Left lung (tissue), 4 donors: ENCODE measurements at regions not wholly inside any gene's neighbourhood (a gene's known extent, or its start where the extent isn't known, plus 50 kb on each side); places are given as distances from the start of the nearest gene placed in this dataset.

Experiments used
- ATAC-seq: fragments of 200-7000 bp; cut with Tn5 transposase; one replicate; pipeline ENCODE4 v1.9.1; 2020; ENCODE audit warnings: moderate library complexity
- DNase-seq, 4 donors: peaks; one replicate each; pipeline ENCODE4 v3.0.0-alpha.2; 2013 to 2020
- H3K27ac ChIP-seq, 2 donors: fragments of 200-600 bp; sonication (generic) in 1 of 2; one replicate each; pipeline versions ENCODE4 v1.5.0 to v1.8.0; 2020 to 2021
- H3K27me3 ChIP-seq, 2 donors: fragments of 200-600 bp; sonication (generic) in 1 of 2; one replicate each; pipeline versions ENCODE4 v1.5.0 to v1.8.0; 2020 to 2021
- H3K36me3 ChIP-seq, 2 donors: fragments of 200-600 bp; sonication (generic) in 1 of 2; one replicate each; pipeline versions ENCODE4 v1.5.0 to v1.8.0; 2020 to 2021
- H3K4me1 ChIP-seq, 2 donors: fragments of 200-600 bp; one replicate each; pipeline ENCODE4 v1.8.0; 2021
- H3K4me3 ChIP-seq, 2 donors: fragments of 200-600 bp; sonication (generic) in 1 of 2; one replicate each; pipeline versions ENCODE4 v1.5.0 to v1.8.0; 2020 to 2021; ENCODE audit warnings: mild to moderate bottlenecking in 1 of 2
- H3K9me3 ChIP-seq, 2 donors: fragments of 200-600 bp; sonication (generic) in 1 of 2; one replicate each; pipeline versions ENCODE4 v1.5.0 to v1.8.0; 2020 to 2021
- CTCF ChIP-seq, 2 donors: fragments of 200-600 bp; sonication (generic) in 1 of 2; IDR thresholded peaks; one replicate each; pipeline versions ENCODE4 v1.5.0 to v1.8.0; 2021; ENCODE audit warnings: antibody characterized with exemption in 2 of 2
- intact Hi-C, 2 donors: fragments of 100-400 bp; cut with DNase I; formaldehyde crosslinking; loops; one replicate each; pipeline versions ENCODE4 v1.11.2 to v1.14.2; 2022
- donor health status: DM: no; HTN: yes; CAD: no.
- donor health status: DM: no; HTN: no; CAD: no.

DNA sequence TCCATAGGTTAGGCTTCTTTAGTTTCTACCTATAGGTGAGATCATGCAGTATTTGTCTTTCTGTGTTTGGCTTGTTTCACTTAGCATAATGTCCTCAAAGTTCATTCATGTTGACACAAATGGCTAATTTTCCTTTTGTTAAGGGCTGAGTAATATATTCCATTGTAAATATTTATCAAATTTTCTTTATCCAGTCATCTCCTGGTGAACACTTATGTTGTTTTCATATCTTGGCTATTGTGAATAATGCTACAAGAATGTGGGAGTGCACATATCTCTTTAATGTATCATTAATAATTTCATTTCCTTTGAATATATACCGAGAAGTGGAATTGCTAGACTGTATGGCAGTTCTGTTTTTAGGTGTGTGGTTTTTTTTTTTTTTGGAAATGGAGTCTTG, 250.9 kb upstream of the SEMA6D start:
- DNase-seq (no peak), ATAC-seq (peak; percentile 47)
- Histone ChIP-seq H3K27me3 (no peaks in the 10 kb centered on the region), H3K27ac (no peak overlapping the region), H3K4me3 (no peak overlapping the region), H3K36me3 (no peaks in the 10 kb centered on the region), H3K4me1 (no peaks in the 10 kb centered on the region), H3K9me3 (no peaks in the 10 kb centered on the region)
- intact Hi-C loops, result no loop called here
- TF ChIP-seq CTCF (IDR thresholded peaks at IDR 0.05), result no peak

GRCh38 chr15:47470983-47471382, 246.3 kb upstream of the SEMA6D start:
- no peak for TF ChIP-seq CTCF (IDR thresholded peaks at IDR 0.05)
- intact Hi-C loops, result loop anchor here in 1 of 2 donors (10.0 kb wide), 1 partner anchor 514 kb away; no protein-coding TSS in a partner anchor
- Histone ChIP-seq H3K36me3 (no peaks in the 10 kb centered on the region), H3K4me1 (no peaks in the 10 kb centered on the region), H3K27ac (no peak overlapping the region), H3K9me3 (no peaks in the 10 kb centered on the region), H3K4me3 (no peak overlapping the region), H3K27me3 (no peaks in the 10 kb centered on the region)
- DNase-seq, result peak in 2 of 4 donors; percentile 52 to 64
- no peak for ATAC-seq

- no peak for ATAC-seq
- TF ChIP-seq CTCF (IDR thresholded peaks at IDR 0.05), result no peak
- intact Hi-C loops, result loop anchor here in 1 of 2 donors (10.0 kb wide), 1 partner anchor 512 kb away; no protein-coding TSS in a partner anchor
- no peak overlapping the region for H3K4me3 ChIP-seq
- H3K4me1 ChIP-seq, result no peaks in the 10 kb centered on the region
- H3K27me3 ChIP-seq, result no peaks in the 10 kb centered on the region
- DNase-seq, result peak in 1 of 4 donors; percentile 33
- H3K27ac ChIP-seq, result peak overlapping the region in 1 of 2 donors; percentile 19
- no peaks in the 10 kb centered on the region for H3K36me3 ChIP-seq
- H3K9me3 ChIP-seq, result no peaks in the 10 kb centered on the region
Measured at GRCh38 chr15:47473106-47473725, 244.1 kb upstream of the SEMA6D start.

DNA sequence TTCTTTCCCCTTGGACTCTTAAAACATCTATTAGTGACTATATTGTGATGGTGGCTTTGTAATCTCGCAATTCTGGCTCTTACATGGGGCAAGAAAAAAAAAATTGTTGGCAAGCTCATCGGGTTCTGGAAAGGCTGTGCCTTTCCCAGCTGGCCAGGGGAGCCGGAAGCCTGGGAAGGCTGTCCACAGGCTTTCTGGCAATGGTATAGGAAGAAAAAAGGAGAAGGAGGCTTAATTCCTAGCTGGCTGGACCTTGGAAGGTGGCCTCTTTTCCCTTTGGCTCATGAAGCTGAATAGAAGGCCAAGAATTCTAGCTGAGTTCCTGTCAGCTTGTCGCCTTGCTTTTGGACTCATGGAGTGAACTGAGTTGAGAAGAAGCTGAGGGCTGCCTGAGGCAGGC, 243.5 kb upstream of the SEMA6D start:
- TF ChIP-seq CTCF (IDR thresholded peaks at IDR 0.05), result no peak
- DNase-seq (peak in 2 of 4 donors; percentile 81 to 88), ATAC-seq (peak; percentile 56)
- peak overlapping the region in 1 of 2 donors; percentile 19 for H3K27ac ChIP-seq
- no peaks in the 10 kb centered on the region for H3K4me1 ChIP-seq
- H3K9me3 ChIP-seq, result no peaks in the 10 kb centered on the region
- no peaks in the 10 kb centered on the region for H3K27me3 ChIP-seq
- H3K4me3 ChIP-seq, result no peak overlapping the region
- intact Hi-C loops, result loop anchor here in 1 of 2 donors (10.0 kb wide), 1 partner anchor 511 kb away; no protein-coding TSS in a partner anchor
- no peaks in the 10 kb centered on the region for H3K36me3 ChIP-seq

DNA sequence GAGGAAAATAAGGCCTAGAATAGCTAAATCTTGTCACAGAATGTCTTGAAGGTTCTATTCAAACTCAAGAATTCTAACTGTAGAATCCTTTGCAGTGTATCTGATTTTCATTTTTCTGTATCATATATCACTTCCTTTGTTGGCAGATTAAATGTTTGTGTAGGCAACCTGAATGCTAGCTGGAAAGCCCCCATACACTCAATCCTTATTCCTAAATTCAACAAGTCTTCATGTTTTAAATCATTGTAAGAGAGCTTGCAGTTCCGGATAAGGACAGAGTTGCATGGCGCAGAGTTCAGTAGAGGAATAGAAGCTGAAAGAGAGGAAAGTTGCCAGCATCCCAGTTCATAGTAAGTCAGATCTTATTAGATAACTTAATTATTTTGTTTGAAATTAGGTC, 242.0 kb upstream of the SEMA6D start:
- Histone ChIP-seq H3K9me3 (no peaks in the 10 kb centered on the region), H3K4me3 (no peak overlapping the region), H3K36me3 (no peaks in the 10 kb centered on the region), H3K27me3 (no peaks in the 10 kb centered on the region), H3K27ac (no peak overlapping the region), H3K4me1 (no peaks in the 10 kb centered on the region)
- ATAC-seq (no peak), DNase-seq (no peak)
- intact Hi-C loops, result loop anchor here in 1 of 2 donors (10.0 kb wide), 1 partner anchor 509 kb away; no protein-coding TSS in a partner anchor
- no peak for TF ChIP-seq CTCF (IDR thresholded peaks at IDR 0.05)
